OCI-LY1 (cell line): ENCODE measurements at regions not wholly inside any gene's neighbourhood (a gene's known extent, or its start where the extent isn't known, plus 50 kb on each side); places are given as distances from the start of the nearest gene placed in this dataset.

Source experiments
- H2AFZ ChIP-seq: fragments of 200-600 bp; sonication (generic), shearing (Covaris generic); 2 replicates; pipeline ENCODE4 v1.6.0; 2014; ENCODE audit warnings: antibody characterized with exemption, mild to moderate bottlenecking, low read length
- H3F3A ChIP-seq: fragments of 200-600 bp; sonication (generic), shearing (Covaris generic); 2 replicates; pipeline ENCODE4 v1.6.0; 2014; ENCODE audit warnings: mild to moderate bottlenecking, antibody characterized with exemption, low read length, moderate library complexity; ENCODE audit not compliant: insufficient read depth
- H3K27ac ChIP-seq: fragments of 200-600 bp; sonication (generic); 2 replicates; pipeline ENCODE4 v1.5.1; 2014; ENCODE audit warnings: low read length, mixed run types, mild to moderate bottlenecking, low read depth; ENCODE audit not compliant: poor library complexity, severe bottlenecking
- H3K27me3 ChIP-seq: fragments of 200-600 bp; sonication (generic); 2 replicates; pipeline ENCODE4 v1.6.0; 2014; ENCODE audit warnings: antibody characterized with exemption, mild to moderate bottlenecking, low read length, moderate library complexity; ENCODE audit not compliant: insufficient read depth
- H3K36me3 ChIP-seq: fragments of 200-600 bp; sonication (generic); 2 replicates; pipeline ENCODE4 v1.6.1; 2014; ENCODE audit warnings: mild to moderate bottlenecking, antibody characterized with exemption, low read length, moderate library complexity, mixed read lengths; ENCODE audit not compliant: insufficient read depth
- H3K4me1 ChIP-seq: fragments of 200-600 bp; sonication (generic); 2 replicates; pipeline ENCODE4 v1.5.1; 2014; ENCODE audit warnings: mild to moderate bottlenecking, low read length, moderate library complexity; ENCODE audit not compliant: insufficient read depth, severe bottlenecking
- H3K4me2 ChIP-seq: fragments of 200-600 bp; sonication (generic), shearing (Covaris generic); 2 replicates; pipeline ENCODE4 v1.6.1; 2014; ENCODE audit warnings: low read length
- H3K4me3 ChIP-seq: fragments of 200-600 bp; sonication (generic); 2 replicates; pipeline ENCODE4 v1.5.1; 2014; ENCODE audit warnings: low read length, low read depth, mild to moderate bottlenecking, mixed read lengths; ENCODE audit not compliant: poor library complexity, severe bottlenecking
- H3K79me2 ChIP-seq: fragments of 200-600 bp; shearing (Covaris generic); 2 replicates; pipeline ENCODE4 v1.6.1; 2016; ENCODE audit warnings: mixed run types, low read length, mixed read lengths; ENCODE audit not compliant: insufficient read depth
- H3K9ac ChIP-seq: fragments of 200-600 bp; sonication (generic), shearing (Covaris generic); 2 replicates; pipeline ENCODE4 v1.6.1; 2014; ENCODE audit warnings: mild to moderate bottlenecking, low read length, mixed read lengths
- H3K9me2 ChIP-seq: fragments of 200-600 bp; sonication (generic), shearing (Covaris generic); 2 replicates; pipeline ENCODE4 v1.6.1; 2014; ENCODE audit warnings: low read depth, mild to moderate bottlenecking, low read length, mixed read lengths
- H3K9me3 ChIP-seq: fragments of 200-600 bp; shearing (Covaris generic); 2 replicates; pipeline ENCODE4 v1.6.1; 2014; ENCODE audit warnings: low read length, mixed read lengths
- H4K20me1 ChIP-seq: fragments of 200-600 bp; sonication (generic), shearing (Covaris generic); 2 replicates; pipeline ENCODE4 v1.6.0; 2016; ENCODE audit warnings: mild to moderate bottlenecking, low read length; ENCODE audit not compliant: insufficient read depth
- CTCF ChIP-seq: fragments of 200-600 bp; sonication (generic), shearing (Covaris generic); IDR thresholded peaks from 2 replicates; pipeline ENCODE4 v1.5.1; 2017; ENCODE audit warnings: mild to moderate bottlenecking, antibody characterized with exemption, low read length, moderate library complexity, mixed read lengths
- EZH2 ChIP-seq: fragments of 200-600 bp; sonication (generic), shearing (Covaris generic); IDR thresholded peaks from 2 replicates; pipeline ENCODE4 v1.8.0; 2017; ENCODE audit warnings: borderline replicate concordance, mixed run types, mild to moderate bottlenecking, antibody characterized with exemption, low read length, moderate library complexity, mixed read lengths

- Histone ChIP-seq H3K36me3 (no peaks in the 10 kb centered on the region), H3K9me3 (no peaks in the 10 kb centered on the region), H3K9me2 (no peaks in the 10 kb centered on the region), H3K4me2 (no peak overlapping the region), H3F3A (no peaks in the 10 kb centered on the region), H3K4me1 (no peaks in the 10 kb centered on the region), H3K27me3 (no peaks in the 10 kb centered on the region), H4K20me1 (no peaks in the 10 kb centered on the region), H3K4me3 (no peak overlapping the region), H2AFZ (no peak overlapping the region), H3K79me2 (no peaks in the 10 kb centered on the region), H3K9ac (no peak overlapping the region), H3K27ac (no peak overlapping the region)
- TF ChIP-seq EZH2 (no peak), CTCF (no peak)
Measured at GRCh38 chr4:17066972-17067371, 168.5 kb upstream of the LDB2 start.

GRCh38 chr4:17066236-17066635 lies 167.8 kb upstream of the LDB2 start:
- H3K9ac ChIP-seq: no peak overlapping the region
- H3K36me3 ChIP-seq: no peaks in the 10 kb centered on the region
- no peaks in the 10 kb centered on the region for H3K9me2 ChIP-seq
- H3K27me3 ChIP-seq: no peaks in the 10 kb centered on the region
- no peak overlapping the region for H3K4me2 ChIP-seq
- no peaks in the 10 kb centered on the region for H3K79me2 ChIP-seq
- TF ChIP-seq CTCF (no peak), EZH2 (no peak)
- H2AFZ ChIP-seq: no peak overlapping the region
- no peaks in the 10 kb centered on the region for H4K20me1 ChIP-seq
- H3K9me3 ChIP-seq: no peaks in the 10 kb centered on the region
- H3K27ac ChIP-seq: no peak overlapping the region
- H3K4me3 ChIP-seq: no peak overlapping the region
- H3K4me1 ChIP-seq: no peaks in the 10 kb centered on the region
- H3F3A ChIP-seq: no peaks in the 10 kb centered on the region

- H3K27me3 ChIP-seq: no peaks in the 10 kb centered on the region
- no peaks in the 10 kb centered on the region for H3K9me3 ChIP-seq
- H3K36me3 ChIP-seq: no peaks in the 10 kb centered on the region
- no peaks in the 10 kb centered on the region for H3F3A ChIP-seq
- no peak overlapping the region for H3K4me2 ChIP-seq
- no peak for TF ChIP-seq EZH2
- TF ChIP-seq CTCF: no peak
- H3K9ac ChIP-seq: no peak overlapping the region
- H3K79me2 ChIP-seq: no peaks in the 10 kb centered on the region
- no peaks in the 10 kb centered on the region for H3K9me2 ChIP-seq
- H3K4me3 ChIP-seq: no peak overlapping the region
- H4K20me1 ChIP-seq: no peaks in the 10 kb centered on the region
- no peak overlapping the region for H3K27ac ChIP-seq
- no peaks in the 10 kb centered on the region for H3K4me1 ChIP-seq
- no peak overlapping the region for H2AFZ ChIP-seq
Measured at GRCh38 chr4:17065821-17066220, 167.4 kb upstream of the LDB2 start.
